SK-N-SH (cell line): ENCODE measurements at regions not wholly inside any gene's neighbourhood (a gene's known extent, or its start where the extent isn't known, plus 50 kb on each side); places are given as distances from the start of the nearest gene placed in this dataset.

ENCODE experiments used
- POLR2AphosphoS5 ChIP-seq: IDR thresholded peaks from 2 replicates; pipeline ENCODE4 v1.6.1; 2012; ENCODE audit warnings: low read depth, low read length
- TF ChIP-seq, protein P1 (sequence below): fragments of 200-600 bp; sonication (generic); IDR thresholded peaks from 2 replicates; pipeline ENCODE4 v1.6.1; 2017; ENCODE audit warnings: antibody characterized with exemption, mild to moderate bottlenecking, moderate library complexity

DNA sequence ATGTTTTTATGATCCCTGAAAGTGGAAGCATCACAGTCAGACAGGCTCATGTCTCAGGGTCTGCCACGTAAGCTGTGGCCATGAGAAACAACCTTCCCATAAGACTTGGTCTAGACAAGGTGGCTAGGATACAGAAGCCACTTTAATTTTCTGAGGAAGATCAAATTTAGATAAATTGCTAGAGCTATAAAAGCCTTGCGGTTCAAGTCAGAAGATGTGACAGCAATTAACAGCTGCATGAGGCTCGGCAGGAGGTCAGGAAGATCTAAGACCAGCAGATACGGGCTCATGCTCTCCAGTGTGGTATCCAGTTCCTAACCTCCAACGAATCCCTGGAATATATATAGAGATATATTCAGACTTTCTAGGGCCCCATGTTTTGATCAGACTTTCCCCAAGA lies 577.1 kb downstream of the PLPP3 start:
- TF ChIP-seq, protein P1, sequence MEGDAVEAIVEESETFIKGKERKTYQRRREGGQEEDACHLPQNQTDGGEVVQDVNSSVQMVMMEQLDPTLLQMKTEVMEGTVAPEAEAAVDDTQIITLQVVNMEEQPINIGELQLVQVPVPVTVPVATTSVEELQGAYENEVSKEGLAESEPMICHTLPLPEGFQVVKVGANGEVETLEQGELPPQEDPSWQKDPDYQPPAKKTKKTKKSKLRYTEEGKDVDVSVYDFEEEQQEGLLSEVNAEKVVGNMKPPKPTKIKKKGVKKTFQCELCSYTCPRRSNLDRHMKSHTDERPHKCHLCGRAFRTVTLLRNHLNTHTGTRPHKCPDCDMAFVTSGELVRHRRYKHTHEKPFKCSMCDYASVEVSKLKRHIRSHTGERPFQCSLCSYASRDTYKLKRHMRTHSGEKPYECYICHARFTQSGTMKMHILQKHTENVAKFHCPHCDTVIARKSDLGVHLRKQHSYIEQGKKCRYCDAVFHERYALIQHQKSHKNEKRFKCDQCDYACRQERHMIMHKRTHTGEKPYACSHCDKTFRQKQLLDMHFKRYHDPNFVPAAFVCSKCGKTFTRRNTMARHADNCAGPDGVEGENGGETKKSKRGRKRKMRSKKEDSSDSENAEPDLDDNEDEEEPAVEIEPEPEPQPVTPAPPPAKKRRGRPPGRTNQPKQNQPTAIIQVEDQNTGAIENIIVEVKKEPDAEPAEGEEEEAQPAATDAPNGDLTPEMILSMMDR = no peak
- no peak for TF ChIP-seq POLR2AphosphoS5
